CD4-positive, alpha-beta T cell treated with Interleukin-4 for 1 hour (primary cell): ENCODE measurements at regions not wholly inside any gene's neighbourhood (a gene's known extent, or its start where the extent isn't known, plus 50 kb on each side); places are given as distances from the start of the nearest gene placed in this dataset.

ENCODE experiments used
- DNase-seq, 2 donors: peaks; one replicate each; pipeline ENCODE4 v3.0.0-alpha.2; 2020 to 2022

DNA sequence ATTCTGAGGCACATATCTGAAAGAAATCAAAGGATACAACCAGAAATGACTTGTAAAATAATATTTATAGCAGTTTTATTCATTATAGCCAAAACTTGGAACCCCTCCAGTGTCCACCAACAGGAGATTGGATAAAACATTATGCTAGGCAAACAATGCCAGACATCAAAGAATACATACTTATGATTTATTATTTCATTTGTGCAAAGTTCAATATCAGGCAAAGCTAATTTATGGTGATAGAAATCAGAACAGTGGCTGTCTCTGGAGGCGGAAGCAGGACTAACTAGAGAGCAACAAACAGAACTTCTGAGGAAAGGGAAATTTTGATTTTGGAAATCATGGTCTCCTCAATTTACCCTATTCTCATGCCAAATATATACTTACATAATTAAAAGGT is 193.1 kb downstream of the ICE1 start:
- no peak for DNase-seq

DNA sequence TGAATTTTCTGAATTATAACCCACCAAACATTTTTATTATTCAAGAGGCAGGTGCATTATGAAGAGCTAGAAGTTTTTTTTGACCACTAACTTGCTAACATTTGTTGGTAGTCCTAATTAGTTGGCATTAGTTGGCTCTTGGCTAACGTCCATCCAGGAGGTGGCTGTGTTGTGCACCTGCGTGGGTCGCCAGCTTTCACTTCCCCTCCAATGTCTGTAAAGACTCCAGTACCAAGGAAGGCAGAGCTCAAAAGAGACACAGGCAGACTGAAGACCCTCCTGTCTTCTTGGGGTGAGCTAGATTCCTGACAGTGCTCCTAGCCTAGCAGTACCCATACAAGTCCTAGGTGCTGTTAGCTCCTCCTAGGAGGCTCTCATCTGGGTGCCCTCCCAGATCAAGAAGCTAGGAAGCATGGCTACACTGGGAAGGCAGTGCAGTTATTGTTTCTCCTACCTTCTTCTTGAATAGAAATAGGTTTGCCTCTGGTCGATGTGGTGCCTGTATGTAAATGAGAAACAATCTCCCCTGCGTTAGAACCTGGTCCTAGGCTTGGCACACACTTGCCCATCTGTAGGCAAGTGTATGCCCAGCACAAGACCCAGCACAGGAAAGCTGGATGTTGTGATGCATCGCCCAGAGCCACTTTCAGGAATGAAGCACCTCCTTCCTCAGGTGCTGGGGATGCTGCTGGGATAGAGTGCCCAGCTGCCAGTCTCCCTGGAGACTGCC is 190.9 kb downstream of the ICE1 start:
- no peak for DNase-seq

DNA sequence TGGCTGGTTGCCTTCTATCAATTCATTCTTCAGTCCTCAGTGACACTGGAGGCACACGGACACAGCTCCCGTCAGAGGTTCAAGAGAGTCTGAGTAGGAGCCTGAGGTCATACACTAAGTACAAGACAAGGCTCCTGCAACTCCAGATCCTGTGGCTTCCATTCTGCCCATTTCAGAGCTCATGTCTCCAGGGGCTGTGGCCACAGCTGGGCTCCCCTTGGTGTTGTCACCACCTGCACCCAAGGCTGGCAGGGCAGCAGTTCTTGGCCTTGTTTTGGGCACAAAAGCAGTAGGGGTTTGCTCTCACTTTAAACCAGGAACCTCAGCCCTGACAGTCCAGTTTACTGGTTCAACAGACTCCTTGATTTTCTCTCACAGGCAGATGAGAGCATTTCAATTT is 189.6 kb downstream of the ICE1 start:
- DNase-seq: no peak

DNA sequence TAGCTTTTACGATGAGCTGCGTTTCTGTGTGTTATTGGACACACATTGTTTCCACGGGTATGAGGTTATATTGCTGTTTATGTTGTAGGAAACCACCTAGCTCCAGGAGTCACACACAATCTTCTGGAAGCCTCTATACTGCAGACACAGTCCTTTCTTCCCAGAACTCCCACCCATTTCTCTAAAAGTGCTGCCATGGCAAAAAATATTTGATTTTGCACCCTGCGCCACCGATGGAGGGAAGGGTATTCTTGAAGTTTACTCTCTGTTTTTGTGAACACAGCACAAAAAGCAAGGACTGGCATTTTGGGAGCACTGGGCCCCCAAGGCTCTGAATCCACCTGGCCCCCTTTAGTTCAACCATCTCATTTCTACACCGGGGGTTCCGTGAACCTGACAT is 187.5 kb downstream of the ICE1 start:
- DNase-seq: no peak

DNA sequence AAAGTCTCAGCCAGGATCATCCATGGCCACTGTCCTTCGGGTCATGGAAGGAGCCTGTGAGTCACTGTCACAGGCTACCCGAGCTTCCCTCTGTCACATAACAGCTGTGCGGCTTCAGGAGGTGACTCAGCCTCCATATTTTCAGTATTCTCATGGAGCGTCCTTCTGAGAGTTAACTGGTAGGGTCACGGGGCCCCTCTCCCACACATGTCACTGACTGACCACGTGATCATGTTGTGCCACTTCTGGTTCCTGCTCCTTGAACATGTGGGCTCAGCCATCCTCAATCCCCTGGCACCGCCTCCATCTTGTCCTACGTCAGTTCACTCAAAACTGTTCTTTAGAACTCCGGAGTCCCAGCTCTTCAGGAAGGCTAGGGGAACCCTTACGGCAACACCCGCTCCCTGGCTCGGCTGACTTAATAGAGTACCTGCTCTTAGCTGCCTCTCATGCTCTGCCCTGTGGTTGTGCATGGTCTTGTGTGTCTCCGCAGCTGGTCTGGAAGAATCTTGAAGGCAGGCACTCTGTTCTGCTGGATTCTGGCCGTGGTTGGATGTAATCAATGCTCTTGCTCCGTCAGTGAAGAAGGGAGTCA is 182.8 kb downstream of the ICE1 start:
- DNase-seq: no peak

DNA sequence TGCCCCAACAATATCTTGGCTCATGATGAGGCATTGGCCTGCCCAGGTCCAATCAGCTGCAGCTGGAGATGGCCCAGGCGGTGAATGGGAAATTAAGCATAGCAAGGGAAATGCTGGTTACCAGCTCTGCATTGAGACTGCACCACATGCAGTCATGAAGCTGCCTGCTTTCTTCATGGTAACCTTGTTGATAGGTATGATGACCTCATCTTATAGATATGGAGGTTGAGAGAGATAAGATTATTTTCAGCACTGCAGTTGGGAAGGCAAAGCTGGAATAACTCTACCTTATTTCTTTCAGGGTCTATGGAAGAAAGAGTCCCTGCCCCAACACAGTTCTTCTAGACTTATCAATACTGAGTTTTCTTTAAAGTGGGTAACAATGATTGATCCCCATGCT is 180.1 kb downstream of the ICE1 start:
- no peak for DNase-seq

DNA sequence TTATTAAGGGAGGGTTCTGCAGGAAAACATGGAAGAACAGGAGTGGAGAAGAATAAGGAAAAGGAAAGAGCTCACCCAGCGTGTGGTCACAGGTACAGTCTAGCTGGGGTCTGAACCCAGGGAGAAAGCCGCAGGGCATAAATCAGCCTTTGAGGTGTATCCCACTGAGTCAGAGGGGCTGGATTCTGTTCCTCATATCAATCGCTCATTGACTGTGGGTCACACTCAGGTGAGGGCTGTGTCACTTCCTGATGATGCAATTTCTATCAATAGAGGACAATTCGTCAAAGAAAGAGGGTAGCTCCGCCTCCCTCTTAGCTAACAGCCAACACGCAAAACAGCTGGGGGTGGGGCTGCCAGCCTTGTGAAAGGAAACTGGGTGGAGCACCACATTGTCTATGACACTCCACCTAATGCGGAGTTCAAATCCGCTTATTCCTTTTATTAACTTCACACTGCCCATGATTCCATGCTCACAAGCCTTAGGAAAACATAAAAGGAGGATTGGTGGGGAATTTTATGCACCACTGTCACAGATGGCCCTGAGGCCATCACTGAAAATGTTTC is 176.2 kb downstream of the ICE1 start:
- no peak for DNase-seq

DNA sequence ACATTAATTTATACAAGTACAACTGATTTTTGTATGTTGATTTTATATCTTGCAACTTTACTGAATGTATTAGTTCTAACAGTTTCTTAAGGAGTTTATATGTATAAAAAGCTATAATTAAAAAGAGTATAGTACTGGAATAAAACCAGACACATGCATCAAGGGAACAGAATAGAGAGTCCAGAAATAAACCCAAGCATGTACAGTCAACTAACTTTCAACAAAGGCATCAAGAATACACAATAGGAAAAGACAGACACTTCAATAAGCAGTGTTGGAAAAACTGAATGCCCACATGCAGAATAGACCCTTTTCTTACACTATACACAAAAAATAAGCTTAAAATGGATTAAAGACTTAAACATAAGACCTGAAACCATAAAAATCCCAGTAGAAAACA is 170.9 kb downstream of the ICE1 start:
- DNase-seq: no peak

DNA sequence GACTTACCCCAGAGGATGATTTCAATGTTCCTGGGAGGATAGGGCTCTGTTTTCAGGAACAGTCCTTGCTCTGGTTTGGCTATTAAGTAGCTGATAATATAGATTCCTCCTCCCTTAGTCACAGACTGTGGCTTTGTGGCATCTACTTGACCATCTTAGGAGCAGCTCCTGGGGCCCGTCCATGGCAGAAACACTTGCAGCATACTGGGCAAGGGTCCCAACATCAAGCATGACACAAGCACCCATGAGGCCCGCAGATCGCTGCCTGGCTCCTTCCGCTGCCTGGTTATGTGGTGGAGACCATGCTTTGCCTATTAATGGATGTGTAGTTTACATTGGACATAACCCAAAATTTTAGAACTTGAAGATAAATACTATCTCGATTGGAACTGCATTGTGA is 170.1 kb downstream of the ICE1 start:
- DNase-seq: no peak

DNA sequence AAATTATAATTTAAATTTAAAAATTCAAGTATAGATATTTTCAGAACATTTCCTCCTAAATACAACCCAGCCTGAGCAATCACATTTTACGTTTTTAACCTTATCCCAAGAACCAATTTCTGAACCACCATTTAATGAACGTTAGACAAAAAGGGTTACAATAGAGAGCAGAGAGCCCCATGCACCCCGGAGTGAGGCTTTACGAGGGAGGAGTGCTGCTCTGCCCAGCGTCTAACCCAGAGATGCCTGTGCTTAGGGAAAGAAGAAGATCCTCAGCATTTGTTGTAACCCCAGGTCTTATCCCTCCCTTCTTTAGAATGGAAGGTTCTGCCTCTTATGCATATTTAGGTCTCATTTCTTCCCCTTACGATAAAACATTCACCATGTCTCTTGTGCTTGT is 169.1 kb downstream of the ICE1 start:
- no peak for DNase-seq

DNA sequence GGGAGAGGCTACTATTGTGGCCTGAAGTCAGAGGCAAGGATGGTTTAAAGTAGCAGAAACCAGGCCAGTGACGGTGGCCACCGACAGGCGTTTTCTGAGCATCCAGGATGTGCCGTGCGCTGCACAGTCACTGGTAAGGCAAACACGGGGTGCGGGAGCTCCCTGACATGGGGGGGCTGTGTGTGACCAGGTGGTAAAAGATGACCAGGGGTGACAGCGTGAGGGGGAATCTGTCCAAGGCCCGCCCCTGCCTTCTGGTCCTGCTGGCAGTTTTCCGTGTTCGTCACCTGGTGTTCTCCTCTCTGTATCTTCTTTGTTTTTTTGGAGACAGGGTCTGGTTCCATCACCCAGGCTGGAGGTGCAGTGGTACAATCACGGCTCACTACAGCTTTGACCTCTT is 167.4 kb downstream of the ICE1 start:
- DNase-seq: no peak

DNA sequence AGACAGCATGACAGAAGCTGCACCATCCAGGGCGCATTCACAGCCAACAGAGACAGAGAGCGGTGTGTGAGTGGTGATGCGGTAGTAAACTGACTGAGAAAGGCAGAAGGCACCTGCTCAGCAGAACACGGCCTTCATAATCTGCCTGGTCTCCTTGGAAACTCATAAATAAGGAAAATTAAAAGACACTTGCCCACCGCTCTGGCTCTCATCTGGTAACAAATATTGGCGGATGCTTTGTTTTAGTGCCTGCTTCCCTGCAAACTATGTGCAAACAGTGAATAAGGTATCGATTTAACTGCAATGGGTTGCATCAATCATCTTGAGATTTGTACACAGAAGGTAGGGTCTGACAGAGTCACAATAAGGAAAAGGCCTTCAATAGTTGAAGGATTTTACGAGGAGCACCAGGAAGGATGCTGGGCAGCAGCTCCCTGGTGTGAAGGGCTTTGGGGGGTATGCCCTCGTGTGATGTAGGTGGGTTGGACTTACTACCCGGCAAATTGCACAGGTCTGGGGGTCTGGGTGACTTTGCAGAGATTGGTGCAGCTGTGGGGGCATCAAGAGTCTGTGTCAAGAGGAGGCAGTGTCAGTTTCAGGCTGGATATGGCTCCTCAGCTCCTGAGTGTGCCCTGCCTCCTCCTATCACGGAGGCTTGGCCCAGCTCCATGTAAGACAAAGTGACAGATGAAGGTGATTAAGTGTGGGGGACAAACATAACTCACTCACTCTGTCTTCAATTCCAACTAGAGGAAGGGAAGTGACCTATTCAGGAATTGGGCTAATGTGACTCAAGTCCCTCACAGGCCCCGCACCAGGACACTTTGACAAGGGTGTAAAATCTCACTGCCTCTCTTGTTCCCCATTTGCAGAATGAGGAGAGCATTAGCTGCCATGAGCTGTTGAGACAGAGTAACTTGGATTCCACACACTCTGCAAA is 166.7 kb downstream of the ICE1 start:
- no peak for DNase-seq

DNA sequence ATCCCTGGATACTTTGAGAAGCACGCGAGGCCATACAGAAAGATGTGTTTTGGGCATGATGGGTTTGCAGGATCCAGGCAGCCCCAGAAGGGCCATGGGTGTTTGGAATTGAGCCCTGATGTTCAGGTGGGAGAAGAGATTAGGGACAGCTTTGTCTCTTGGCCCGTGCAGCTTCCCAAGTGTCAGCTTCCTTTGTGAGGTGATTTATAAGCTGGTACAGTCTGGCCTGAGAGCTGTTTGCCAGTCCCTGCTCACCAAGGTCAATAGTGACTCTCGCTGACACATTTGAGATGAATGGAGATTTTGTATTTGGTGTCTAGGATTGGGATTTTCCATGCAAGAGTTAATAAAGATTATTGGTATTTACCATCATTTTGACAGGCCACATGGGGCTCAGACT is 165.9 kb downstream of the ICE1 start:
- DNase-seq: no peak

DNA sequence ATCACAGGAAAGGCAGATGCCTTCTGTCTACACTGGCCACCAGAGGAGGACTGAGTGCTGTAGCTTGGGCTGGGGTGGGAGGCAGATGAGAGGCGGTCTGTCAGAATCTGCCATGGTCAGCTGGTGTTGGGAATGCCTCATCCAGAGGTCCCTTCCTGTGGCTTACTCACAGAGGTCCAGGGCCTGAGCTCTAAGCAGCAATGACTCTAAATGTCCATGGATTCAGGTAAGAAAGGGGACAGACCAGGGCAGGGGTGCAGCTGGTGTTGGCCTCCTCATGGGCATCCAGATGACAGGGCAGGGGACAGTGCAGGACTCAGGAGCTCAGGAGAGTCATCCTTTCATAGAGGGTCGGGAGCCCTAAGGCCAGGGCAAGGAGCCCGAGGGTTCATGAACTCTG is 165.0 kb downstream of the ICE1 start:
- no peak for DNase-seq

DNA sequence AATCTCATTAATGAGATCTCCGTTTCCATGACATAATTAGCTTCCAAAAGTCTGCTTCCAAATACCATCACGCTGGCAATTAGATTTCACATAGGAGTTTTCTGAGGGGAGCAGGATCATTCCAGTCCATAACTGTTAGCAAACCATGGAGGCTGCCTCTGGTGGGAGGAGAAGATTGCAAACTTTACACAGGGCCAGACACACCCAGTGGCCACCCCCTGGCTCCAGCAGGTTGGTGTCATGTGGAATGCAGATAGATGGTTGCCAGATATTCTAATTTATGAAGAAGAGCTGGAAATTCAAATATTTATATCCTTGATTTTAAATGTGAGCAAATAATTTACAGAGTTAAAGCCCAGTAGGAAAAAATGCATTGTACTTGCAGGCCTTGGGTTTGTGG is 164.2 kb downstream of the ICE1 start:
- no peak for DNase-seq

DNA sequence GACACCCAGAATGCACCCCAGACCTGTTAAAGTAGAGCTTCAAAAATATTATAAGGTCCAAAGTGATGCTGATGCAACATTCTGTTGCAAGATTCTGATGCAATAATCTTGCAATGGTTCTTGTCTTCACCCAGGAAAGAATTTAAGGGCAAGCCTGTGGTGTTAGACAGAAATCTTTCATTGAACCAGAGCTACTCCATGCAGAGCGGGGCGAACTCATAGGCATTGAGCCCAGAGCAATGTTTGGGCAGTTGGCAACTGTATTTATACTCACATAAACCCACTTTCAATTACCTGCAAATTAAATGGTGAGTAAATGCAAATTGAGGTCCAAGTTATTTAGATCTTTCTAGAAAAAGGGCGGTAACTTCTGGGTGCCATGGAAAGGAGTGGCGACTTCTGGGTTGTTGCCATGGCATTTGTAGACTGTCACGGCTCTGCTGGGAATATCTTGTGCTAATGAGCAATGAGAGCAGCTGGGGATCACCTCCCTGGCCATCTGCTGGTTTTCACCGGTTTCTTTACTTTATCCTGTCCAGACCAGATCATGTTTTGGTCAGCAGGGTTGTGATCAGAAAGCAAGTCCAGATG is 163.4 kb downstream of the ICE1 start:
- DNase-seq: no peak

DNA sequence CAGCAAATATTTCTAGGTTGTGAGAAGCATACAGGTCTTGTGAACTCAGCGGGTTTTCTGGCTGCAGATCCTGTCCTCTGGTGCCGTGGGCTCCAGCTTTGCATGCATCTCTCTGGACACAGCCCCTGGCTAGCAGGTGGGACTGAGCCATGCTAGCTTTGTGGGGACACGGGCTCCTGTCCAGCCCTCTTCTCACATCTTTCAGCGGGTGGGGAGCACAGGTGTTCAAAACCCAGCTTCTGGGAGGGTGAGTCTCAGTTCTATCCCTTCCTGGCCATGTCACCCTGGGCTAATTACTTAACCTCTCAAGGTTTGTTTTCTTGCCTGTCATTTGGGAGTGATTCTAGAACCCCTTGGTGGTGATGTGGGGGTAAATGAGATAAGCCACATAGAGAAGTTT is 162.3 kb downstream of the ICE1 start:
- no peak for DNase-seq

DNA sequence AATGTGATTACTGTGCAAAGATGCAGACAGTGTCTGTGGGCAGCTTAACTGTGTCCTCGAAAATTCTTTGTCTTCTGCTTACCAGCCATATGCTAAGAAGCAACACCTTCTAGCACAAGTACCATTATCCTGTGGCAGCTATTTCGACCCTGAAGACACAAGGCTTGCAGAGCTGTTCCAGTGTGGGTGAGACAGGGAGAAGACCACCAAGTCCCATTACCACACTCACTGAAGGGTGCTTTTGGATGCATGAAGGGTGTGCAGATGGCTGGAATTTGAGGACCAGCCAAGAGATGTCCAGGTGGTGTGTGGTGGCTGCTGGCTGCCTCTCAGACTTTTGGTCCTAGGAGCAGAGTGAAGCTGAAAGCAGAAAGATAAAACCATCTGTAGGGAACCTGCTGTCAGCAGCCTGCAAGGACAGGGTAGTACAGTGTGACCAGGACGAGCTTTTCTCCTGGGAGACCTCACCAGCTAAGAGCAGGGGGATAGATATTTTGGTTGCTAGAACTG is 161.8 kb downstream of the ICE1 start:
- DNase-seq: no peak

DNA sequence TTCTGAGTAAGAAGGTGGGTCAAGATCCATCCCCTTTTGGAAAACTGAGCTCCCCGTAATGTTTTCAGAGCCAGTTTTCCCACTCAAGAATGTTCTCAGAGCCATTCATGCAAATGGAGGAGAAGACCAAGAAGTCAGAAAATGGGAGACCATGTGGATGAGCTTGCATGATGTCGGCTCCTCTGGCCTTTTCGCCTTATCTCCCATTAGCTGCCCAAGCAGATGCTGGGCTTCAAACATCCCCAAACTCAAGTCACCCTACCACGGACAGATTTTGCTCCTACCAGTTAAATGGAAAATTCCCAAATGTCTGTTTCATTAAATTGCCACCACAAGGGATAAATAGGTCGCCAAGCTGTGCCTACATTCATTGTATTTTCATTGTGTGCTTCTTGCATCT is 161.4 kb downstream of the ICE1 start:
- DNase-seq: no peak

DNA sequence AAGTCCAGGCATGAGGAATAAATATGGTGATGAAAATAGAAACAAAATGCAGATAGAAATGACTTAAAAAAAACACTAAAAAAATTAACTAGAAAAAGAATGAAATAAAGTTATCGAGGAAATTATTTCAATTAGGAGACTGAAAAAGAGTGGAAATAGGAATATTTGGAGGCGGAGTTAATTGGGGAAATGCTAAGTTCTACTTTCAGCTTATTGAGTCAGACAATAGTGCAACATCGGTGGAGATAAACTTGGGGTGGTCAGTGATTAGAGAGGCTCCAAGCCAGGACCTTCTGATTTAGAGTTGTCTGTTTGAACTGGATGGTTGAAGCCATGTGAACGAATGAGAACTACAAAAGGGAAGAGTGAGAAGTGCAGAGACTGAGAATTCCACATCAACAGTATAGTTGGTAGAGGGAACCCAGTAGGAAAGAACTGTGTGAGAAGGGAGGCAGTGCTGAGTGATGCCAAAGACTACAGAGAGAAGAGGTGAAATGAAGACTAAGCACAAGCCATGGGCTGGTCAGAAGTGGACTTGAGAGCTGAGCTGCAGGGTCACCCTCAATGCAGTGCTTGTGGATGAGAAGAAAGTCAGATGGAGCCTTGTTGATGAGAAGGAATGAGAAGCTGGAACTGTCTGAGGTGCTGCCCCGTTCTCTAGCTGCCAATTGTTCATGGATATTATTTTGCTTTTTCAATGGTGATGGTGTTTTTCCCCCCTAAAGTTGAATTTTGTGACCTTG is 160.7 kb downstream of the ICE1 start:
- DNase-seq: no peak

DNA sequence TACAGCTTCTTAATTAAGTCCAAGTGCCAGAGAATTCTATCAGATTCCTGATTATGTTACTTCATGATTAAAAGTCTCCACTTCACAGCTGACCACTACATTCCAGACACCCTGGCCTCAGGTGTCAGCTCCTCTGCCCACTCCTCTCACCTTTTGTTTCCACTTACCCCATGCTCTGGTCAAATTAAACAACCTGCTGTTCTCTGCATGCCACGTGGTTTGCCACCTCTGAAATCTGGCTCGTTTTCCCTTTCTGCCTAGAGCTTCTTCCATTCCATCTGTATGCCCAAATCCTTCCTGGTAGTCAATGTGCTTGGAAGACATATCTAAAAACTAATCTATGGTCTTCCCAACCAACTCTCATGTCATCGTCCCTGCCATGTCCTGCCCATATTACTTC is 158.6 kb downstream of the ICE1 start:
- DNase-seq: no peak

DNA sequence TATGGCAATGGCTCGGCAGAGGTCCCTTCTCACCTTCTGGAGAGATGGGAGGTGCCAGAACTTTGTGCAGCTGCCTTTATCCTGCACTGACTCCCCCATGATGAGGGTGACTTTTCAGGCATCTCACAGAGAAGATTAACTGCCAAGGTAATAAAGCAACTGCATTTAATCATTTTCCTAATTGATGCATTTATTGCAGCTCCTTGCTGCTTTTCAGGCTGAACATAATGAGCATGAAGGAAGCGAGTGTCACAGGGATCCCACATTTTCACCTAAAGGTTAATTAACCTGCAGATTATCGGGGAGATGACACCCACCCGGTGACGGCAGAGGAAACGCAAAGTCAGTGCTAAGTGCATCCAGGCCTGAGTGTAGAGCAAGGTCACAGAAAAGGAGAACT is 154.3 kb downstream of the ICE1 start:
- no peak for DNase-seq
